IMR-90 (cell line): ENCODE measurements at regions not wholly inside any gene's neighbourhood (a gene's known extent, or its start where the extent isn't known, plus 50 kb on each side); places are given as distances from the start of the nearest gene placed in this dataset.

ENCODE experiments used
- ATAC-seq: fragments of 200-7000 bp; cut with Tn5 transposase; 2 replicates; pipeline ENCODE4 v1.9.1; 2020; ENCODE audit warnings: low read depth, mild to moderate bottlenecking, moderate library complexity
- BruUV-seq: library from RNA; stranded (reverse); fragments of 400-500 nt; replicated peaks from 2 replicates; lab custom pipeline; 2021; lab: Mats Ljungman, UMichigan
- CTCF ChIA-PET: fragments of 300-600 bp; formaldehyde crosslinking; extraction: SDS; loops from one replicate; lab custom pipeline; 2021; ENCODE audit warnings: antibody characterized with exemption; lab: Yijun Ruan, JAX
- POLR2A ChIA-PET: fragments of 300-600 bp; sonication (Branson Sonifier 250); formaldehyde crosslinking; loops from one replicate; lab custom pipeline; 2022; ENCODE audit warnings: antibody characterized with exemption; ENCODE audit not compliant: unreplicated experiment; lab: Charles Lee
- DNase-seq: peaks from one replicate; pipeline ENCODE4 v3.0.0; 2013
- H2AFZ ChIP-seq: replicated peaks from 2 replicates; pipeline ENCODE3; 2013; ENCODE audit warnings: low read length, mild to moderate bottlenecking; ENCODE audit not compliant: poor library complexity
- H2AK5ac ChIP-seq: 2 replicates; pipeline ENCODE4 v1.6.1; 2013; ENCODE audit warnings: low read depth, low read length, inconsistent platforms
- H2AK9ac ChIP-seq: replicated peaks from 2 replicates; pipeline ENCODE3; 2013; ENCODE audit warnings: mild to moderate bottlenecking, low read depth, low read length, moderate library complexity; ENCODE audit not compliant: poor library complexity
- H2BK120ac ChIP-seq: 2 replicates; pipeline ENCODE4 v1.6.1; 2013; ENCODE audit warnings: low read depth, low read length, inconsistent platforms
- H2BK15ac ChIP-seq: 3 replicates; pipeline ENCODE4 v1.6.1; 2013; ENCODE audit warnings: low read depth, low read length, inconsistent platforms
- H2BK20ac ChIP-seq: 2 replicates; pipeline ENCODE4 v1.6.1; 2013; ENCODE audit warnings: low read depth, mild to moderate bottlenecking, inconsistent platforms, low read length, moderate library complexity
- H2BK5ac ChIP-seq: 2 replicates; pipeline ENCODE4 v1.6.1; 2013; ENCODE audit warnings: mild to moderate bottlenecking, low read depth, low read length, inconsistent platforms; ENCODE audit not compliant: poor library complexity, severe bottlenecking
- H3K14ac ChIP-seq: replicated peaks from 2 replicates; pipeline ENCODE4 v1.6.1; 2013; ENCODE audit warnings: low read depth, low read length, inconsistent platforms
- H3K18ac ChIP-seq: 2 replicates; pipeline ENCODE4 v1.6.1; 2013; ENCODE audit warnings: low read depth, low read length, control low read depth
- H3K23ac ChIP-seq: 2 replicates; pipeline ENCODE4 v1.6.1; 2013; ENCODE audit warnings: low read depth, low read length, inconsistent platforms
- H3K27ac ChIP-seq: 2 replicates; pipeline ENCODE4 v1.5.1; 2013; ENCODE audit warnings: mild to moderate bottlenecking, control low read depth, low read length; ENCODE audit not compliant: insufficient read depth
- H3K27me3 ChIP-seq: 2 replicates; pipeline ENCODE4 v1.6.1; 2013; ENCODE audit warnings: low read length; ENCODE audit not compliant: control insufficient read depth, insufficient read depth
- H3K36me3 ChIP-seq: 2 replicates; pipeline ENCODE4 v1.6.1; 2013; ENCODE audit warnings: low read length, mixed read lengths; ENCODE audit not compliant: control insufficient read depth, insufficient read depth
- H3K4ac ChIP-seq: 2 replicates; pipeline ENCODE4 v1.6.1; 2013; ENCODE audit warnings: low read depth, low read length, inconsistent platforms
- H3K4me1 ChIP-seq: 2 replicates; pipeline ENCODE4 v1.6.1; 2013; ENCODE audit warnings: low read length, mixed read lengths; ENCODE audit not compliant: control insufficient read depth, insufficient read depth
- H3K4me2 ChIP-seq: 2 replicates; pipeline ENCODE4 v1.6.1; 2013; ENCODE audit warnings: low read depth, mild to moderate bottlenecking, control low read depth, low read length, moderate library complexity
- H3K4me3 ChIP-seq: 2 replicates; pipeline ENCODE4 v1.5.1; 2013; ENCODE audit warnings: low read depth, mild to moderate bottlenecking, control low read depth, low read length, moderate library complexity; ENCODE audit not compliant: insufficient read depth
- H3K56ac ChIP-seq: 2 replicates; pipeline ENCODE4 v1.6.1; 2013; ENCODE audit warnings: low read length, inconsistent platforms; ENCODE audit not compliant: insufficient read depth; ENCODE audit errors: extremely low read depth
- H3K79me1 ChIP-seq, 2 experiments: 2 replicates each; pipeline ENCODE4 v1.6.1; 2013; ENCODE audit warnings: low read length in 2 of 2, inconsistent platforms in 1 of 2, low read depth in 1 of 2
- H3K9ac ChIP-seq: 2 replicates; pipeline ENCODE4 v1.6.1; 2013; ENCODE audit warnings: low read depth, low read length, control low read depth
- H3K9me1 ChIP-seq: 2 replicates; pipeline ENCODE4 v1.6.1; 2013; ENCODE audit warnings: low read length, inconsistent platforms; ENCODE audit not compliant: insufficient read depth
- H3K9me3 ChIP-seq: 2 replicates; pipeline ENCODE4 v1.6.1; 2013; ENCODE audit warnings: low read length; ENCODE audit not compliant: control insufficient read depth, insufficient read depth
- H4K20me1 ChIP-seq: 2 replicates; pipeline ENCODE4 v1.6.1; 2013; ENCODE audit warnings: low read length, inconsistent platforms; ENCODE audit not compliant: insufficient read depth
- H4K5ac ChIP-seq: 2 replicates; pipeline ENCODE4 v1.6.1; 2013; ENCODE audit warnings: mild to moderate bottlenecking, low read depth, low read length, control low read depth
- H4K8ac ChIP-seq, 2 experiments: 2 replicates each; pipeline ENCODE4 v1.6.1; 2013; ENCODE audit warnings: low read depth in 2 of 2, low read length in 2 of 2, control low read depth in 1 of 2, inconsistent platforms in 1 of 2
- H4K91ac ChIP-seq: 2 replicates; pipeline ENCODE4 v1.6.1; 2013; ENCODE audit warnings: low read depth, low read length, inconsistent platforms; ENCODE audit not compliant: insufficient read depth
- CHD1 ChIP-seq: IDR thresholded peaks from 2 replicates; pipeline ENCODE4 v1.6.1; 2012; ENCODE audit warnings: low read depth, low read length, improper control_type of control experiment
- ELK1 ChIP-seq: fragments of 150-350 bp; IDR thresholded peaks from 2 replicates; pipeline ENCODE4 v1.6.1; 2016; ENCODE audit warnings: low read depth, mild to moderate bottlenecking, low read length, moderate library complexity, borderline replicate concordance
- FOS ChIP-seq: fragments of 150-350 bp; IDR thresholded peaks from 2 replicates; pipeline ENCODE4 v1.6.1; 2016; ENCODE audit warnings: low read depth, low read length
- RFX5 ChIP-seq: IDR thresholded peaks from 2 replicates; pipeline ENCODE4 v1.8.0; 2012; ENCODE audit warnings: low read depth, mild to moderate bottlenecking, low read length, moderate library complexity
- WGBS, 2 experiments: methylation state at CpG; one replicate each; pipeline versions ENCODE4 v1.1.5 to v1.1.7; 2013; ENCODE audit warnings: missing lambda C conversion rate in 2 of 2; ENCODE audit not compliant: insufficient read length in 1 of 2; ENCODE audit errors: extremely low coverage in 2 of 2; 5-methylcytosine and 5-hydroxymethylcytosine counted together
- dilution Hi-C: fragments of 300-500 bp; cut with HindIII; formaldehyde crosslinking; loops from one replicate; pipeline ENCODE4 v1.14.3; 2018; ENCODE audit warnings: low sequenced_read_pairs; ENCODE audit not compliant: unreplicated experiment
- in situ Hi-C: fragments of 300-500 bp; cut with MboI; formaldehyde crosslinking; loops from 3 replicates; pipeline ENCODE4 v1.14.3; 2019; ENCODE audit warnings: low sequenced_read_pairs, inconsistent platforms, mixed read lengths
- intact Hi-C: fragments of 100-400 bp; cut with micrococcal nuclease; formaldehyde crosslinking; loops from 2 replicates; pipeline ENCODE4 v1.10.0; 2022

DNA sequence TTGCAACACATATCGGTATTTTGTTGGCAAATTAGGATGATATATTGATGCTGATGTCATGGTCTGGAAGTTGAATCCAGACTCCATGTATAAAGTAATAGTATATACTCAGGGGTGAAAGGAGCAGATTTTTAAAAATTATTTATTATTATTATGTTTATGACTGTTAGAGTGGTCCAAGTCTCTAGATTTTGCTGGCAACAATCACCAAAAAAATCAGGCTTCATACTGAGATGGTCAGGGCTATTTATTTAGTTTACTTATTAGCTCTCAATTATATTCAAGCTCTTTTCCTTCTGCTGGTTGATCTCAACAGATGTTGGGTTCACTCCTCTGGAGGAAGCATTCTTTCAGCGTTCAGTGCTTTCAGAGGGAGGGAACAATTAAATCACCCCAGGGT lies 73.9 kb upstream of the VCX3B start (continued):
- TF ChIP-seq ELK1, result no peak
- no peak for TF ChIP-seq RFX5

DNA sequence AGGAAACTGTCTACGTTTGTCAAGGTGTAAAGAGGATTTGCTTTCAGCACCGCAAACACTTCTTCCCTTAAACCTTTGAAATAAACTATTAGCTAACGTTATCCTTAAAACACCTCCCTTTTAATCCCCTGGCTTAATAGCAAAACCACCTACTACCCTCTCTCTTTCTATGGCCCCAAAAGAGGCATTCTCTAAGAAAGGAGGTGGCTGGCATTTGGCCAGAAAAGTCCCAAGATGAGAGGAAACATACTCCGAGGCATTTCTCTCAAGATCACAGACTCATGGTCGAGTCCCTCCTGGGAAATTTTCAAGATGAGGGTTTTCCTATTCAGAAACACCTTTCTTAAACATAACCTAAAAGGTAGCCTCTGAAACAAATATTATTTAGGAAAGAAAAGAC lies 60.6 kb upstream of the VCX3B start:
- ATAC-seq (no peak), DNase-seq (no peak)
- Histone ChIP-seq H2AK5ac (no peak overlapping the region), H3K4me1 (no peaks in the 10 kb centered on the region), H3K56ac (no peak overlapping the region), H3K9me1 (no peaks in the 10 kb centered on the region), H2BK120ac (no peak overlapping the region), H3K4ac (no peak overlapping the region), H4K20me1 (no peaks in the 10 kb centered on the region), H3K36me3 (no peaks in the 10 kb centered on the region), H3K27ac (no peak overlapping the region), H3K9ac (no peak overlapping the region), H3K23ac (no peak overlapping the region), H2AK9ac (no peak overlapping the region), H2BK5ac (no peak overlapping the region), H3K4me2 (no peak overlapping the region), H4K91ac (no peak overlapping the region), H3K79me1 (no peaks in the 10 kb centered on the region), H2BK15ac (no peak overlapping the region), H4K5ac (no peak overlapping the region), H3K9me3 (peaks cover 6% of the 10 kb centered on the region), H2BK20ac (no peak overlapping the region), H3K27me3 (no peaks in the 10 kb centered on the region), H4K8ac (no peak overlapping the region), H3K18ac (no peak overlapping the region), H3K4me3 (no peak overlapping the region), H2AFZ (no peak overlapping the region), H3K14ac (no peak overlapping the region)
- WGBS, 2 experiments, result no CpG with 5 or more reads among the region's 5 CpGs
- TF ChIP-seq ELK1 (no peak), FOS (no peak), CHD1 (no peak)
- dilution Hi-C loops (no loop called here), in situ Hi-C loops (no loop called here), intact Hi-C loops (no loop called here)
- no TSS peak for BruUV-seq
- ChIA-PET CTCF (no interaction called here), POLR2A (no interaction called here)
